Loucy (cell line): ENCODE measurements at regions not wholly inside any gene's neighbourhood (a gene's known extent, or its start where the extent isn't known, plus 50 kb on each side); places are given as distances from the start of the nearest gene placed in this dataset.

Experiments used
- H2AFZ ChIP-seq: fragments of 200-600 bp; sonication (generic); 2 replicates; pipeline ENCODE4 v1.6.0; 2016; ENCODE audit warnings: antibody characterized with exemption, mild to moderate bottlenecking, low read length, moderate library complexity
- H3F3A ChIP-seq: fragments of 200-600 bp; 2 replicates; pipeline ENCODE4 v1.6.0; 2016; ENCODE audit warnings: antibody characterized with exemption, low read depth, mild to moderate bottlenecking
- H3K27me3 ChIP-seq: fragments of 200-600 bp; sonication (generic); 2 replicates; pipeline ENCODE4 v1.6.1; 2014; ENCODE audit warnings: low read length, mild to moderate bottlenecking; ENCODE audit not compliant: insufficient read depth, poor library complexity, severe bottlenecking
- H3K36me3 ChIP-seq: fragments of 200-600 bp; sonication (generic); 2 replicates; pipeline ENCODE4 v1.6.1; 2016; ENCODE audit warnings: low read length; ENCODE audit not compliant: insufficient read depth
- H3K4me1 ChIP-seq: fragments of 200-600 bp; sonication (generic); 2 replicates; pipeline ENCODE4 v1.5.1; 2014; ENCODE audit warnings: low read length, mild to moderate bottlenecking; ENCODE audit not compliant: insufficient read depth, poor library complexity, severe bottlenecking
- H3K4me2 ChIP-seq: fragments of 200-600 bp; sonication (generic); 2 replicates; pipeline ENCODE4 v1.6.0; 2014; ENCODE audit warnings: antibody characterized with exemption, low read length, low read depth, mild to moderate bottlenecking; ENCODE audit not compliant: poor library complexity, severe bottlenecking
- H3K4me3 ChIP-seq: fragments of 200-600 bp; sonication (generic); 2 replicates; pipeline ENCODE4 v1.5.1; 2014; ENCODE audit warnings: low read length, mild to moderate bottlenecking, mixed read lengths; ENCODE audit not compliant: poor library complexity, severe bottlenecking
- H3K79me2 ChIP-seq: fragments of 200-600 bp; sonication (generic); 2 replicates; pipeline ENCODE4 v1.6.1; 2014; ENCODE audit warnings: low read length; ENCODE audit not compliant: insufficient read depth
- H3K9ac ChIP-seq: fragments of 200-600 bp; sonication (generic); 2 replicates; pipeline ENCODE4 v1.6.0; 2014; ENCODE audit warnings: mild to moderate bottlenecking, low read depth, low read length, moderate library complexity; ENCODE audit not compliant: poor library complexity, severe bottlenecking
- H3K9me2 ChIP-seq: fragments of 200-600 bp; sonication (generic); replicated peaks from 2 replicates; pipeline ENCODE4 v1.6.1; 2016; ENCODE audit warnings: low read depth, low read length, mixed read lengths
- H3K9me3 ChIP-seq: fragments of 200-600 bp; sonication (generic); 2 replicates; pipeline ENCODE4 v1.6.1; 2014; ENCODE audit warnings: mild to moderate bottlenecking, antibody characterized with exemption, low read length, low read depth; ENCODE audit not compliant: insufficient read depth
- H4K20me1 ChIP-seq: fragments of 200-600 bp; sonication (generic); 2 replicates; pipeline ENCODE4 v1.6.0; 2014; ENCODE audit warnings: antibody characterized with exemption, low read length, mild to moderate bottlenecking; ENCODE audit not compliant: insufficient read depth, poor library complexity, severe bottlenecking
- CTCF ChIP-seq: fragments of 200-600 bp; sonication (generic); conservative IDR thresholded peaks from 2 replicates; pipeline ENCODE4 v1.5.1; 2014; ENCODE audit warnings: mild to moderate bottlenecking, antibody characterized with exemption, low read length
- EZH2phosphoT487 ChIP-seq: fragments of 200-600 bp; IDR thresholded peaks from 2 replicates; pipeline ENCODE4 v1.6.1; 2018; ENCODE audit warnings: antibody characterized with exemption, mild to moderate bottlenecking, moderate library complexity, borderline replicate concordance

DNA sequence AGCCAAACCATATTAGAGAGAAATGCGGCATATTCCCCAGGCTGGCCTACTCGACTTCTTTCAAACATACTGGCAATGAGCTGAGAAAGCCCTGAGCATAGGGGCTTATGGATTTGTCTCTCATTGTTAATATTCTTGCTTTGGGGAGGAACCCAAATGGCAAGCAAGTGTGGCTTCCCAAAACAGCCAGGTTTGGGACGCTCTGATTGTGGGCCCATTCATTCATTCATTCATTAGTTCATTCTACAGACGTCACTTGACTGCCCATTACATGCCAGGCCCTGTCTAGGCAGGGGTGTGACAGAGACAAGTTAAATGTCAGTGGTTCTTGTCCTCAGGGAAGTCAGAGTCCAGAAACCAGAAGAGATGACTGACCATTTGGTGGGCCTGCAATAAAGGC is 77.4 kb upstream of the THBS1 start:
- Histone ChIP-seq H2AFZ (no peak overlapping the region), H4K20me1 (no peaks in the 10 kb centered on the region)
- TF ChIP-seq CTCF (no peak), EZH2phosphoT487 (no peak)

GRCh38 chr15:39504808-39505207 is 76.1 kb upstream of the THBS1 start:
- H3F3A ChIP-seq, result no peaks in the 10 kb centered on the region
- H3K79me2 ChIP-seq, result no peaks in the 10 kb centered on the region
- no peaks in the 10 kb centered on the region for H3K36me3 ChIP-seq
- H3K9me3 ChIP-seq, result no peaks in the 10 kb centered on the region
- H3K9me2 ChIP-seq, result no peaks in the 10 kb centered on the region
- no peaks in the 10 kb centered on the region for H4K20me1 ChIP-seq
- no peaks in the 10 kb centered on the region for H3K27me3 ChIP-seq
- no peak overlapping the region for H3K9ac ChIP-seq
- H3K4me1 ChIP-seq, result no peaks in the 10 kb centered on the region
- H2AFZ ChIP-seq, result no peak overlapping the region
- H3K4me2 ChIP-seq, result no peak overlapping the region
- no peak overlapping the region for H3K4me3 ChIP-seq
- TF ChIP-seq CTCF (no peak), EZH2phosphoT487 (no peak)

More for the DNA sequence above, 77.4 kb upstream of the THBS1 start:
- Histone ChIP-seq H3K79me2 (no peaks in the 10 kb centered on the region), H3K27me3 (no peaks in the 10 kb centered on the region), H3K9me3 (no peaks in the 10 kb centered on the region), H3K4me3 (no peak overlapping the region), H3K4me1 (peaks cover 8% of the 10 kb centered on the region), H3K9me2 (no peaks in the 10 kb centered on the region), H3F3A (no peaks in the 10 kb centered on the region), H3K9ac (no peak overlapping the region), H3K4me2 (no peak overlapping the region), H3K36me3 (no peaks in the 10 kb centered on the region)

- Histone ChIP-seq H3K9me2 (no peaks in the 10 kb centered on the region), H4K20me1 (no peaks in the 10 kb centered on the region), H3K4me3 (no peak overlapping the region), H3K9ac (no peak overlapping the region), H3K4me1 (no peaks in the 10 kb centered on the region), H2AFZ (no peak overlapping the region), H3K36me3 (no peaks in the 10 kb centered on the region), H3F3A (no peaks in the 10 kb centered on the region), H3K4me2 (no peak overlapping the region), H3K79me2 (no peaks in the 10 kb centered on the region), H3K9me3 (no peaks in the 10 kb centered on the region), H3K27me3 (no peaks in the 10 kb centered on the region)
- TF ChIP-seq EZH2phosphoT487, result no peak
- TF ChIP-seq CTCF, result no peak
Measured at GRCh38 chr15:39506146-39506545, 74.7 kb upstream of the THBS1 start.
